ENCODE measurements at regions not wholly inside any gene's neighbourhood (a gene's known extent, or its start where the extent isn't known, plus 50 kb on each side); places are given as distances from the start of the nearest gene placed in this dataset.

DNA sequence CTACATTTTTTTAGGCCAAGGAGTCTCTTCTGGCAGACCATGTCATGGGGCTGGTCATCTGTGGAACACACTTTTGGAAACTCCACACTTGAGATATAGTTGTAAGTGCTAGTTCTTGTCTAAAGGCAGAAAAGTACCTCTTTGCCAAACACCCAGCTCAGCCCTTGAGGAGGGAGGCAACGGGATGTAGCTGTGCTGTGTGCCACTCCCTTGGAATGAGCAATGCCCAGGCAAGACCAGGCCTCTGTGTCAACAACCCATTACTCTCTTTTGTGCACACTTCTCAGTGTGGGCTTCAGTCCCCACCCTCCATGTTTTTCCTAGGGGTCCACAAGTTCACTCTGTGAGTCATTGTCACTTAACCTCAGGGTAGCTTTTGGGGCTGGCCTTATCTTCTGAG, 528.3 kb upstream of the CFAP20DC start:
- H3K27ac ChIP-seq: no peak overlapping the region
- no peaks in the 10 kb centered on the region for H3K27me3 ChIP-seq (ENCODE audit: insufficient read depth, low read depth, severe bottlenecking)
- H3K36me3 ChIP-seq: no peaks in the 10 kb centered on the region
- TF ChIP-seq, protein P1, sequence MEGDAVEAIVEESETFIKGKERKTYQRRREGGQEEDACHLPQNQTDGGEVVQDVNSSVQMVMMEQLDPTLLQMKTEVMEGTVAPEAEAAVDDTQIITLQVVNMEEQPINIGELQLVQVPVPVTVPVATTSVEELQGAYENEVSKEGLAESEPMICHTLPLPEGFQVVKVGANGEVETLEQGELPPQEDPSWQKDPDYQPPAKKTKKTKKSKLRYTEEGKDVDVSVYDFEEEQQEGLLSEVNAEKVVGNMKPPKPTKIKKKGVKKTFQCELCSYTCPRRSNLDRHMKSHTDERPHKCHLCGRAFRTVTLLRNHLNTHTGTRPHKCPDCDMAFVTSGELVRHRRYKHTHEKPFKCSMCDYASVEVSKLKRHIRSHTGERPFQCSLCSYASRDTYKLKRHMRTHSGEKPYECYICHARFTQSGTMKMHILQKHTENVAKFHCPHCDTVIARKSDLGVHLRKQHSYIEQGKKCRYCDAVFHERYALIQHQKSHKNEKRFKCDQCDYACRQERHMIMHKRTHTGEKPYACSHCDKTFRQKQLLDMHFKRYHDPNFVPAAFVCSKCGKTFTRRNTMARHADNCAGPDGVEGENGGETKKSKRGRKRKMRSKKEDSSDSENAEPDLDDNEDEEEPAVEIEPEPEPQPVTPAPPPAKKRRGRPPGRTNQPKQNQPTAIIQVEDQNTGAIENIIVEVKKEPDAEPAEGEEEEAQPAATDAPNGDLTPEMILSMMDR (IDR thresholded peaks at IDR 0.05; ENCODE audit: low read depth, low read length): no peak
- H3K4me3 ChIP-seq (ENCODE audit: low read depth, low read length): no peak overlapping the region
- no peaks in the 10 kb centered on the region for H3K9me3 ChIP-seq (ENCODE audit: severe bottlenecking)
- no peak for DNase-seq

DNA sequence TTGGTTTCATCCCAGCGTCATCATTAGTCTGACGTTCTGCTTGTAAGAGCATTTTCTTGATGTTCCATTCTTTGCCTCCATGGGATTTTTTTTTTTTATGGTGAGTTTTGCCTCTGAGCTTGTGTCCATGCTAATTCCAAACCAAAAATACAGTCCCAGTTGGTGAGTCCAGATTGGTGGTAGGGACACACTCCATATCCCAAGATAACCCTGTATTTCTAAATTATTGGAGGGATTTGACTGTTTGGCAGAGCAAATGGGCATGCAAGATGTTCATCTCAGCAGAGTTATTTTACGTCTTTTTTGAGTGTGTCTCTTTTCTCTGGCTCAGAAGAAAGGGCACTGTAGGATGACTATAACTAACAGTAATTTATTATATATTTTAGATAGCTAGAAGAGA, 526.8 kb upstream of the CFAP20DC start:
- Histone ChIP-seq H3K4me3 (ENCODE audit: low read depth, low read length) (no peak overlapping the region), H3K27ac (no peak overlapping the region), H3K27me3 (ENCODE audit: insufficient read depth, low read depth, severe bottlenecking) (no peaks in the 10 kb centered on the region), H3K36me3 (no peaks in the 10 kb centered on the region), H3K9me3 (ENCODE audit: severe bottlenecking) (no peaks in the 10 kb centered on the region)
- no peak for DNase-seq
- TF ChIP-seq, protein P1 (IDR thresholded peaks at IDR 0.05; ENCODE audit: low read depth, low read length): no peak

DNA sequence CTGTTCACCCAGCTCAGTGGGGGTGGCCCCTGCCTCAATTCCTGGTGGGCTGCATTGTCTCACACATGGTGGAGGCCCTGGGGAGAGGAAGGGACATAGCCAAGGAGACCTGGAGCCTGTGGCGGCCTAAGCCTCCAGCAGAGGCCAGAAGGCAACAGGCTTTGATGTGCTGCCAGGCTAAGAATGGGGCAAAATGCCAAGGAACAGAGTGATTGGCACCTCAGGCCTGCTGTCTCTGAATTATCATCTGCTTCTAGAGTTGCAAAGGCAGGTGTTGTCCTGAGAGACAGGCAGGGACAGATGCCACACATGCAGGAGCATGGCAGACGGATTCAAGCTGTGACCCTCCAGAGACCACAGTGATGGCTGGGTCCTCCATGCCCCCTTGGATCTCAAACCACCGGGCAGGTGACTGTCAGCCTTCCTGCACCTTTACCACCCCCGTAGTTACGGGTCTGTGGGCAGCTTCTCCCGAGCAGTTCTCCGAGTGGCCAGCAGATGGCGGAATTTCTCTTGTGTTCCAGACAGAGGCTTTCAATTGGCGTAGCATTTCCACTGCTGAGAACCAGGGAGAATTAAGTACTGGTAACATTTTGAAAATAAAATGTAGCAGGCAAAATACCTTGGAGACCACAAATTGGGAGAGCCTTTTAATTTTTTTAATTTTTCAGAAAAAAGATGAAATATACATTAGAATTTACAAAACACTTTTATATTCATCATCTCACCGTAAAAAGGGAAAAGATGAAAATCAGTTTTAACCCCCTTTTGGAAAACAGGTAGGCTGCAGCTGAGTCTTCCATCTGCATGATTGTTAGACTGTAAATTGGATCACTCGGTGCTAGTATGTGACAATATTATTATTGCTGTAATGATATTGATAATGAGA, 525.5 kb upstream of the CFAP20DC start:
- H3K27ac ChIP-seq: no peak overlapping the region
- H3K27me3 ChIP-seq (ENCODE audit: insufficient read depth, low read depth, severe bottlenecking): no peaks in the 10 kb centered on the region
- TF ChIP-seq, protein P1 (IDR thresholded peaks at IDR 0.05; ENCODE audit: low read depth, low read length): peak; percentile 79
- no peak overlapping the region for H3K4me3 ChIP-seq (ENCODE audit: low read depth, low read length)
- peak; percentile 90 for DNase-seq
- no peaks in the 10 kb centered on the region for H3K9me3 ChIP-seq (ENCODE audit: severe bottlenecking)
- no peaks in the 10 kb centered on the region for H3K36me3 ChIP-seq

DNA sequence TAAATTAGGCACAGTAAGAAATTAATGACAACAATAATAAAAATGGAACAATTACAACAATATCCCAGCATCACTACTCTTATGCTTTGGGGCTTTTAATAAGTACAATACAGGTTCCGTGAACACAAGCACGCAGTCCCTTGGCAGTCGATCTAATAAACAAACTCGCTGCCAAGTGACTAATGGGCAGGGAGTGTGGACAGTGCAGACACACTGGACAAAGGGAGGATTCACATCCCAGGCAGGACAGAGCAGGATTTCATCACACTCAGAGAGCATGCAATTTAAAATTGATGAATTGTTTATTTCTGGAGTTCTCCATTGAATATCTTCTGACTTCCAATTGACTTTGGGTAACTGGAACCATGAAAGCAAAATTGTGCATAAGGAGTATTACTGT, 524.1 kb upstream of the CFAP20DC start:
- Histone ChIP-seq H3K36me3 (no peaks in the 10 kb centered on the region), H3K27ac (no peak overlapping the region), H3K4me3 (ENCODE audit: low read depth, low read length) (no peak overlapping the region), H3K9me3 (ENCODE audit: severe bottlenecking) (no peaks in the 10 kb centered on the region), H3K27me3 (ENCODE audit: insufficient read depth, low read depth, severe bottlenecking) (no peaks in the 10 kb centered on the region)
- TF ChIP-seq, protein P1 (IDR thresholded peaks at IDR 0.05; ENCODE audit: low read depth, low read length): no peak
- no peak for DNase-seq

DNA sequence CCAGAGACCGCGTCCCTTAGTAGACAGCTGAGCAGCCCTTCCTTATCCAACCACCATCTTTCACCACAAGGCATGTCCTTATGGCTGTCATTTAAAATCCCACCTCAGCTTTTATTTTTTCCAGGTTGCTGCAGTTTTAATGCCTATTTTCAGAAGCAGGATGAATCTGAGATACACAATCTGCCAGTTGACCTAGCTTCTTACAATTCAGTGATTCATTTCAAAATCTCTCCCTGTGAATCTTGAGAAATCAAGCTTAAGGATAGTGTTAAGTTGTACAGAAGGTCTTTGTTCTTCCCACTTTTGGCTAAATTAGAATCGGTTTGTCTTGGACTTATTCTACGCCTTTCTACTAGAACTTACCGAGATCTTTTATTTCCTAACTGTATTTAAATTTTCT, 522.3 kb upstream of the CFAP20DC start:
- H3K36me3 ChIP-seq: no peaks in the 10 kb centered on the region
- no peak overlapping the region for H3K27ac ChIP-seq
- TF ChIP-seq, protein P1 (IDR thresholded peaks at IDR 0.05; ENCODE audit: low read depth, low read length): no peak
- H3K9me3 ChIP-seq (ENCODE audit: severe bottlenecking): no peaks in the 10 kb centered on the region
- no peaks in the 10 kb centered on the region for H3K27me3 ChIP-seq (ENCODE audit: insufficient read depth, low read depth, severe bottlenecking)
- no peak for DNase-seq
- no peak overlapping the region for H3K4me3 ChIP-seq (ENCODE audit: low read depth, low read length)

DNA sequence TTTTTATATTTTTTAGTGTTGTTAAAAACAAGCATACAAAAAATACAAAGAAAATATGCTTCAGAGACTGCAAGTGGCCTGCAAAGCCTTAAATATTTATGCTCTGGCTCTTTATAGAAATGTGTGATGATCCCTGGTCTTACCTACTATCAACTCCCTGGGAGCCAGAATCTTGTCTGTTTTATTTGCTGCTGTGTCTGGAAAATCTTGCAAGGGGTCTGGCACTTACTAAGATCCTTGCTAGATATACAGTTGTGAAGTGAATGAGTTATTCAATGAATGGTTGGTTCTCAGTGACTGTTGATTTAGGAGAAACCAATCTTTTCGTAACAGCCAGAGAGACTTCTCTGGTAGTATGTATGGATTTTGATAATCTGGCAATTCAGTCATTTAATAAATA, 521.0 kb upstream of the CFAP20DC start:
- TF ChIP-seq, protein P1 (IDR thresholded peaks at IDR 0.05; ENCODE audit: low read depth, low read length): no peak
- H3K9me3 ChIP-seq (ENCODE audit: severe bottlenecking): no peaks in the 10 kb centered on the region
- no peak overlapping the region for H3K27ac ChIP-seq
- no peaks in the 10 kb centered on the region for H3K36me3 ChIP-seq
- DNase-seq: no peak
- no peaks in the 10 kb centered on the region for H3K27me3 ChIP-seq (ENCODE audit: insufficient read depth, low read depth, severe bottlenecking)
- H3K4me3 ChIP-seq (ENCODE audit: low read depth, low read length): no peak overlapping the region

Data from WERI-Rb-1 (cell line).